ENCODE measurements at regions not wholly inside any gene's neighbourhood (a gene's known extent, or its start where the extent isn't known, plus 50 kb on each side); places are given as distances from the start of the nearest gene placed in this dataset.

GRCh38 chr13:71055644-71056043 lies 811.4 kb downstream of the DACH1 start:
- no peak overlapping the region for H3K4me2 ChIP-seq (ENCODE audit: insufficient read depth, low read length)
- no peak for DNase-seq (ENCODE audit: insufficient read length, low spot score, missing footprints)
- H4K20me1 ChIP-seq (ENCODE audit: insufficient read depth, low read length), result no peaks in the 10 kb centered on the region
- no peaks in the 10 kb centered on the region for H3K36me3 ChIP-seq (ENCODE audit: insufficient read depth, low read length)
- no peaks in the 10 kb centered on the region for H3K27me3 ChIP-seq (ENCODE audit: insufficient read depth, low read length)
- no peaks in the 10 kb centered on the region for H3K4me1 ChIP-seq (ENCODE audit: insufficient read depth, low read length)
- peaks cover 7% of the 10 kb centered on the region for H3K9me3 ChIP-seq (ENCODE audit: low read depth, low read length)
- no peak for TF ChIP-seq CTCF (IDR thresholded peaks at IDR 0.05; ENCODE audit: extremely low read depth, low read depth, low read length)
- H3K79me2 ChIP-seq (ENCODE audit: insufficient read depth, low read length), result no peaks in the 10 kb centered on the region
- H3K4me3 ChIP-seq (ENCODE audit: insufficient read depth, low read length), result no peak overlapping the region
- no peak overlapping the region for H2AFZ ChIP-seq (ENCODE audit: low read length)
- H3K27ac ChIP-seq (ENCODE audit: low read depth, low read length), result no peak overlapping the region

- no peak overlapping the region for H3K27ac ChIP-seq (ENCODE audit: low read depth, low read length)
- no peak for TF ChIP-seq CTCF (IDR thresholded peaks at IDR 0.05; ENCODE audit: extremely low read depth, low read depth, low read length)
- no peaks in the 10 kb centered on the region for H4K20me1 ChIP-seq (ENCODE audit: insufficient read depth, low read length)
- no peaks in the 10 kb centered on the region for H3K36me3 ChIP-seq (ENCODE audit: insufficient read depth, low read length)
- H3K27me3 ChIP-seq (ENCODE audit: insufficient read depth, low read length), result no peaks in the 10 kb centered on the region
- H2AFZ ChIP-seq (ENCODE audit: low read length), result no peak overlapping the region
- no peaks in the 10 kb centered on the region for H3K79me2 ChIP-seq (ENCODE audit: insufficient read depth, low read length)
- DNase-seq (ENCODE audit: insufficient read length, low spot score, missing footprints), result no peak
- no peak overlapping the region for H3K4me3 ChIP-seq (ENCODE audit: insufficient read depth, low read length)
- H3K4me1 ChIP-seq (ENCODE audit: insufficient read depth, low read length), result no peaks in the 10 kb centered on the region
- H3K4me2 ChIP-seq (ENCODE audit: insufficient read depth, low read length), result no peak overlapping the region
- peaks cover 7% of the 10 kb centered on the region for H3K9me3 ChIP-seq (ENCODE audit: low read depth, low read length)
Measured at GRCh38 chr13:71055047-71055446, 812.0 kb downstream of the DACH1 start.

- TF ChIP-seq CTCF (IDR thresholded peaks at IDR 0.05; ENCODE audit: extremely low read depth, low read depth, low read length), result no peak
- H3K79me2 ChIP-seq (ENCODE audit: insufficient read depth, low read length), result no peaks in the 10 kb centered on the region
- H3K27me3 ChIP-seq (ENCODE audit: insufficient read depth, low read length), result no peaks in the 10 kb centered on the region
- no peaks in the 10 kb centered on the region for H3K4me1 ChIP-seq (ENCODE audit: insufficient read depth, low read length)
- H2AFZ ChIP-seq (ENCODE audit: low read length), result no peak overlapping the region
- H3K9me3 ChIP-seq (ENCODE audit: low read depth, low read length), result peaks cover 7% of the 10 kb centered on the region
- no peaks in the 10 kb centered on the region for H3K36me3 ChIP-seq (ENCODE audit: insufficient read depth, low read length)
- no peak overlapping the region for H3K4me2 ChIP-seq (ENCODE audit: insufficient read depth, low read length)
- H4K20me1 ChIP-seq (ENCODE audit: insufficient read depth, low read length), result no peaks in the 10 kb centered on the region
- H3K4me3 ChIP-seq (ENCODE audit: insufficient read depth, low read length), result no peak overlapping the region
- no peak for DNase-seq (ENCODE audit: insufficient read length, low spot score, missing footprints)
- H3K27ac ChIP-seq (ENCODE audit: low read depth, low read length), result no peak overlapping the region
Measured at GRCh38 chr13:71054358-71054757, 812.6 kb downstream of the DACH1 start.

GRCh38 chr13:71051573-71051972 lies 815.4 kb downstream of the DACH1 start:
- Histone ChIP-seq H3K4me1 (ENCODE audit: insufficient read depth, low read length) (no peaks in the 10 kb centered on the region), H3K4me3 (ENCODE audit: insufficient read depth, low read length) (no peak overlapping the region), H3K27me3 (ENCODE audit: insufficient read depth, low read length) (no peaks in the 10 kb centered on the region), H3K36me3 (ENCODE audit: insufficient read depth, low read length) (no peaks in the 10 kb centered on the region), H3K9me3 (ENCODE audit: low read depth, low read length) (peaks cover 7% of the 10 kb centered on the region), H3K79me2 (ENCODE audit: insufficient read depth, low read length) (no peaks in the 10 kb centered on the region), H2AFZ (ENCODE audit: low read length) (no peak overlapping the region), H3K27ac (ENCODE audit: low read depth, low read length) (no peak overlapping the region), H3K4me2 (ENCODE audit: insufficient read depth, low read length) (no peak overlapping the region), H4K20me1 (ENCODE audit: insufficient read depth, low read length) (no peaks in the 10 kb centered on the region)
- no peak for DNase-seq (ENCODE audit: insufficient read length, low spot score, missing footprints)
- no peak for TF ChIP-seq CTCF (IDR thresholded peaks at IDR 0.05; ENCODE audit: extremely low read depth, low read depth, low read length)

Data from osteoblast (primary cell).